ENCODE measurements at regions not wholly inside any gene's neighbourhood (a gene's known extent, or its start where the extent isn't known, plus 50 kb on each side); places are given as distances from the start of the nearest gene placed in this dataset.

- H2BK15ac ChIP-seq (replicated peaks; ENCODE audit: low read depth): no peak overlapping the region
- no peaks in the 10 kb centered on the region for H3K79me2 ChIP-seq (ENCODE audit: control insufficient read depth, insufficient read depth, low read length)
- H4K5ac ChIP-seq (ENCODE audit: low read length): no peak overlapping the region
- H3K9ac ChIP-seq (ENCODE audit: low read length): no peak overlapping the region
- H3K23ac ChIP-seq (ENCODE audit: low read length): no peak overlapping the region
- no peak overlapping the region for H4K8ac ChIP-seq (ENCODE audit: low read depth, low read length)
- H3K4me3 ChIP-seq (ENCODE audit: low read length): no peak overlapping the region
- no peak overlapping the region for H3K4ac ChIP-seq (ENCODE audit: low read depth, low read length)
- no CpG with 5 or more reads among the region's 4 CpGs for WGBS (ENCODE audit: extremely low coverage, insufficient coverage, low lambda C conversion rate)
- no peaks in the 10 kb centered on the region for H3K79me1 ChIP-seq (ENCODE audit: low read length)
- no peak overlapping the region for H2AK5ac ChIP-seq (ENCODE audit: low read length)
- H3K18ac ChIP-seq (ENCODE audit: low read length): no peak overlapping the region
- DNase-seq: no peak
- no peaks in the 10 kb centered on the region for H3K36me3 ChIP-seq (ENCODE audit: control insufficient read depth, insufficient read depth, low read length)
- H3K4me1 ChIP-seq (ENCODE audit: control insufficient read depth, low read depth, low read length): no peaks in the 10 kb centered on the region
- H2BK5ac ChIP-seq (ENCODE audit: low read length): no peak overlapping the region
- no peak overlapping the region for H2BK120ac ChIP-seq (ENCODE audit: low read depth, low read length)
- H3K56ac ChIP-seq (ENCODE audit: low read length): no peak overlapping the region
- no peak overlapping the region for H3K4me2 ChIP-seq (ENCODE audit: low read length)
- no peaks in the 10 kb centered on the region for H3K27me3 ChIP-seq (ENCODE audit: insufficient read depth, low read length, poor library complexity)
- no peak overlapping the region for H3K27ac ChIP-seq (ENCODE audit: low read depth, low read length)
These were observed 80.3 kb upstream of the PIAS1 start for GRCh38 chr15:67973846-67974245.

GRCh38 chr15:67976506-67977073, 77.5 kb upstream of the PIAS1 start:
- Histone ChIP-seq H3K9ac (ENCODE audit: low read length) (no peak overlapping the region), H2BK15ac (replicated peaks; ENCODE audit: low read depth) (no peak overlapping the region), H3K4me3 (ENCODE audit: low read length) (no peak overlapping the region), H3K4ac (ENCODE audit: low read depth, low read length) (no peak overlapping the region), H3K79me2 (ENCODE audit: control insufficient read depth, insufficient read depth, low read length) (no peaks in the 10 kb centered on the region), H3K56ac (ENCODE audit: low read length) (no peak overlapping the region), H3K4me1 (ENCODE audit: control insufficient read depth, low read depth, low read length) (peaks cover 2% of the 10 kb centered on the region), H2AK5ac (ENCODE audit: low read length) (no peak overlapping the region), H4K8ac (ENCODE audit: low read depth, low read length) (no peak overlapping the region), H3K27me3 (ENCODE audit: insufficient read depth, low read length, poor library complexity) (no peaks in the 10 kb centered on the region), H4K5ac (ENCODE audit: low read length) (no peak overlapping the region), H3K4me2 (ENCODE audit: low read length) (no peak overlapping the region), H2BK5ac (ENCODE audit: low read length) (no peak overlapping the region), H3K36me3 (ENCODE audit: control insufficient read depth, insufficient read depth, low read length) (no peaks in the 10 kb centered on the region), H3K23ac (ENCODE audit: low read length) (no peak overlapping the region), H3K18ac (ENCODE audit: low read length) (no peak overlapping the region), H3K27ac (ENCODE audit: low read depth, low read length) (no peak overlapping the region), H3K79me1 (ENCODE audit: low read length) (no peaks in the 10 kb centered on the region), H2BK120ac (ENCODE audit: low read depth, low read length) (no peak overlapping the region)
- no peak for DNase-seq
- no CpG with 5 or more reads among the region's 3 CpGs for WGBS (ENCODE audit: extremely low coverage, insufficient coverage, low lambda C conversion rate)

DNA sequence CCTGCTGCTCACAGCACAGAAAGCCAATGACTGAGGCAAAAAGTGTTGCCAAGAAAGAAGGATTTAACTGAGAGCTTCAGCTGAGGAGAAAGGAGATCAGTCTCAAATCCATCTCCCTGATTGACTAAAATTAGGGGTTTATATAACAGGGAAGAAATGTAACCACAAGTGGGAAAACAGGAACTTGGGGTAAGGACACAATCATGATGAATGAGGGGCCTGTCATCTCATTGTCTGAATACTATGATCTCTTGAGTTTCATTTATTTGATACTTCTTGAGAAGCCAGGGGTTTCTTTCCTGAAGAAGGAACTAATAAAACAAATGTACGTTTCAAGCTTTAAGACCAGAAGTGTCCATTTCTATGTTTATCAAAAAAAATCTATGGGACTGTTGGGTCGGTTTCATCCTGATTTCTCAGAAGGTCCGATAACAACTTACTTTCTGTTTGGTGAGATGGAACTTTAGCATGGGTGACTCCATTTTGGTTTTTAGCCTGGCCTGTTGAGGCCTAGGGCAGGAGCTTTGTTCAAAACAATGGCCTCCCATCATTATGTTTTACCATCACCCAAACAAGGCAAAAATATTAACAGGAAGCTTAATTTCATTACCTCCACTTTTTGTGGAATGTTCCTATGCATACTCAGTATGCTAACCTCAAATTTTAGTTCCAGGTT, 76.6 kb upstream of the PIAS1 start:
- Histone ChIP-seq H3K36me3 (ENCODE audit: control insufficient read depth, insufficient read depth, low read length) (no peaks in the 10 kb centered on the region), H3K4me3 (ENCODE audit: low read length) (no peak overlapping the region), H3K56ac (ENCODE audit: low read length) (no peak overlapping the region), H3K27ac (ENCODE audit: low read depth, low read length) (no peak overlapping the region), H3K27me3 (ENCODE audit: insufficient read depth, low read length, poor library complexity) (no peaks in the 10 kb centered on the region), H2BK120ac (ENCODE audit: low read depth, low read length) (no peak overlapping the region), H3K79me2 (ENCODE audit: control insufficient read depth, insufficient read depth, low read length) (no peaks in the 10 kb centered on the region), H3K79me1 (ENCODE audit: low read length) (no peaks in the 10 kb centered on the region), H4K5ac (ENCODE audit: low read length) (no peak overlapping the region), H3K4ac (ENCODE audit: low read depth, low read length) (no peak overlapping the region), H4K8ac (ENCODE audit: low read depth, low read length) (no peak overlapping the region), H3K4me2 (ENCODE audit: low read length) (no peak overlapping the region), H2BK5ac (ENCODE audit: low read length) (no peak overlapping the region), H2BK15ac (replicated peaks; ENCODE audit: low read depth) (no peak overlapping the region), H3K4me1 (ENCODE audit: control insufficient read depth, low read depth, low read length) (peaks cover 2% of the 10 kb centered on the region), H3K23ac (ENCODE audit: low read length) (no peak overlapping the region), H3K18ac (ENCODE audit: low read length) (no peak overlapping the region), H3K9ac (ENCODE audit: low read length) (no peak overlapping the region), H2AK5ac (ENCODE audit: low read length) (no peak overlapping the region)
- WGBS (ENCODE audit: extremely low coverage, insufficient coverage, low lambda C conversion rate): no CpG with 5 or more reads among the region's 3 CpGs
- no peak for DNase-seq

- Histone ChIP-seq H4K5ac (ENCODE audit: low read length) (no peak overlapping the region), H3K56ac (ENCODE audit: low read length) (no peak overlapping the region), H4K8ac (ENCODE audit: low read depth, low read length) (no peak overlapping the region), H2BK15ac (replicated peaks; ENCODE audit: low read depth) (no peak overlapping the region), H3K79me2 (ENCODE audit: control insufficient read depth, insufficient read depth, low read length) (no peaks in the 10 kb centered on the region), H2BK5ac (ENCODE audit: low read length) (no peak overlapping the region), H3K23ac (ENCODE audit: low read length) (no peak overlapping the region), H2BK120ac (ENCODE audit: low read depth, low read length) (no peak overlapping the region), H3K27ac (ENCODE audit: low read depth, low read length) (no peak overlapping the region), H3K27me3 (ENCODE audit: insufficient read depth, low read length, poor library complexity) (no peaks in the 10 kb centered on the region), H3K4ac (ENCODE audit: low read depth, low read length) (no peak overlapping the region), H3K4me2 (ENCODE audit: low read length) (no peak overlapping the region), H3K18ac (ENCODE audit: low read length) (no peak overlapping the region), H3K36me3 (ENCODE audit: control insufficient read depth, insufficient read depth, low read length) (no peaks in the 10 kb centered on the region), H3K79me1 (ENCODE audit: low read length) (no peaks in the 10 kb centered on the region), H3K9ac (ENCODE audit: low read length) (no peak overlapping the region), H3K4me1 (ENCODE audit: control insufficient read depth, low read depth, low read length) (peaks cover 2% of the 10 kb centered on the region), H2AK5ac (ENCODE audit: low read length) (no peak overlapping the region), H3K4me3 (ENCODE audit: low read length) (no peak overlapping the region)
- DNase-seq: no peak
These were observed 74.8 kb upstream of the PIAS1 start for GRCh38 chr15:67979281-67979680.

GRCh38 chr15:67980171-67980570, 73.9 kb upstream of the PIAS1 start:
- no peak overlapping the region for H3K4me3 ChIP-seq (ENCODE audit: low read length)
- H3K4me1 ChIP-seq (ENCODE audit: control insufficient read depth, low read depth, low read length): peaks cover 2% of the 10 kb centered on the region
- H3K9ac ChIP-seq (ENCODE audit: low read length): no peak overlapping the region
- no peaks in the 10 kb centered on the region for H3K27me3 ChIP-seq (ENCODE audit: insufficient read depth, low read length, poor library complexity)
- H2BK5ac ChIP-seq (ENCODE audit: low read length): no peak overlapping the region
- H3K36me3 ChIP-seq (ENCODE audit: control insufficient read depth, insufficient read depth, low read length): no peaks in the 10 kb centered on the region
- no peak overlapping the region for H2BK15ac ChIP-seq (replicated peaks; ENCODE audit: low read depth)
- H3K79me2 ChIP-seq (ENCODE audit: control insufficient read depth, insufficient read depth, low read length): no peaks in the 10 kb centered on the region
- H3K4me2 ChIP-seq (ENCODE audit: low read length): no peak overlapping the region
- no peak overlapping the region for H3K23ac ChIP-seq (ENCODE audit: low read length)
- WGBS (ENCODE audit: extremely low coverage, insufficient coverage, low lambda C conversion rate): no CpG with 5 or more reads among the region's 2 CpGs
- no peak overlapping the region for H4K8ac ChIP-seq (ENCODE audit: low read depth, low read length)
- H3K4ac ChIP-seq (ENCODE audit: low read depth, low read length): no peak overlapping the region
- H4K5ac ChIP-seq (ENCODE audit: low read length): no peak overlapping the region
- no peak overlapping the region for H3K27ac ChIP-seq (ENCODE audit: low read depth, low read length)
- H3K79me1 ChIP-seq (ENCODE audit: low read length): no peaks in the 10 kb centered on the region
- H2BK120ac ChIP-seq (ENCODE audit: low read depth, low read length): no peak overlapping the region
- no peak overlapping the region for H3K18ac ChIP-seq (ENCODE audit: low read length)
- no peak overlapping the region for H2AK5ac ChIP-seq (ENCODE audit: low read length)
- no peak for DNase-seq
- H3K56ac ChIP-seq (ENCODE audit: low read length): no peak overlapping the region

Measured in mesendoderm (in vitro differentiated cells).